ENCODE measurements at regions not wholly inside any gene's neighbourhood (a gene's known extent, or its start where the extent isn't known, plus 50 kb on each side); places are given as distances from the start of the nearest gene placed in this dataset.

- no peak for TF ChIP-seq EZH2 (IDR thresholded peaks at IDR 0.05)
- TF ChIP-seq, protein P1, sequence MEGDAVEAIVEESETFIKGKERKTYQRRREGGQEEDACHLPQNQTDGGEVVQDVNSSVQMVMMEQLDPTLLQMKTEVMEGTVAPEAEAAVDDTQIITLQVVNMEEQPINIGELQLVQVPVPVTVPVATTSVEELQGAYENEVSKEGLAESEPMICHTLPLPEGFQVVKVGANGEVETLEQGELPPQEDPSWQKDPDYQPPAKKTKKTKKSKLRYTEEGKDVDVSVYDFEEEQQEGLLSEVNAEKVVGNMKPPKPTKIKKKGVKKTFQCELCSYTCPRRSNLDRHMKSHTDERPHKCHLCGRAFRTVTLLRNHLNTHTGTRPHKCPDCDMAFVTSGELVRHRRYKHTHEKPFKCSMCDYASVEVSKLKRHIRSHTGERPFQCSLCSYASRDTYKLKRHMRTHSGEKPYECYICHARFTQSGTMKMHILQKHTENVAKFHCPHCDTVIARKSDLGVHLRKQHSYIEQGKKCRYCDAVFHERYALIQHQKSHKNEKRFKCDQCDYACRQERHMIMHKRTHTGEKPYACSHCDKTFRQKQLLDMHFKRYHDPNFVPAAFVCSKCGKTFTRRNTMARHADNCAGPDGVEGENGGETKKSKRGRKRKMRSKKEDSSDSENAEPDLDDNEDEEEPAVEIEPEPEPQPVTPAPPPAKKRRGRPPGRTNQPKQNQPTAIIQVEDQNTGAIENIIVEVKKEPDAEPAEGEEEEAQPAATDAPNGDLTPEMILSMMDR (IDR thresholded peaks at IDR 0.05) = no peak
These were observed 288.3 kb downstream of the ENC1 start for GRCh38 chr5:74352256-74352655.
